NCI-H524 treated with DMSO at 0.1 percent for 48 hours (cell line): ENCODE measurements at regions not wholly inside any gene's neighbourhood (a gene's known extent, or its start where the extent isn't known, plus 50 kb on each side); places are given as distances from the start of the nearest gene placed in this dataset.
"Not testable (repeated sequence)": the region's sequence is repeated elsewhere in the genome, so short reads cannot be mapped to it uniquely, and the experiment has no call there.

ENCODE experiments used
- DNase-seq: peaks from one replicate; lab custom pipeline; 2025; lab: John Stamatoyannopoulos, UW

GRCh38 chr22:27594474-27595134 lies 207.0 kb downstream of the MN1 start:
- DNase-seq, result no peak

- no peak for DNase-seq
These were observed 205.3 kb downstream of the MN1 start for GRCh38 chr22:27596133-27596870.

GRCh38 chr22:27597703-27598444 lies 203.7 kb downstream of the MN1 start:
- DNase-seq, result no peak

- no peak for DNase-seq
These were observed 202.8 kb downstream of the MN1 start for GRCh38 chr22:27598792-27599191.

GRCh38 chr22:27601195-27601594 lies 200.4 kb downstream of the MN1 start:
- no peak for DNase-seq

GRCh38 chr22:27602390-27602789 lies 199.2 kb downstream of the MN1 start:
- no peak for DNase-seq

- no peak for DNase-seq
These were observed 198.3 kb downstream of the MN1 start for GRCh38 chr22:27603111-27603799.

GRCh38 chr22:27603800-27604144 lies 197.8 kb downstream of the MN1 start:
- DNase-seq, result no peak

GRCh38 chr22:27605390-27605789 lies 196.2 kb downstream of the MN1 start:
- no peak for DNase-seq

- DNase-seq, result not testable (repeated sequence)
These were observed 193.8 kb downstream of the MN1 start for GRCh38 chr22:27607750-27608149.

GRCh38 chr22:27609451-27609888 lies 192.1 kb downstream of the MN1 start:
- no peak for DNase-seq

GRCh38 chr22:27610164-27610563 lies 191.4 kb downstream of the MN1 start:
- not testable (repeated sequence) for DNase-seq

- DNase-seq, result no peak
These were observed 190.4 kb downstream of the MN1 start for GRCh38 chr22:27610863-27611786.

GRCh38 chr22:27612115-27612514 lies 189.4 kb downstream of the MN1 start:
- DNase-seq, result no peak

- no peak for DNase-seq
These were observed 188.2 kb downstream of the MN1 start for GRCh38 chr22:27613099-27614005.

- DNase-seq, result no peak
These were observed 187.4 kb downstream of the MN1 start for GRCh38 chr22:27614006-27614649.

- DNase-seq, result no peak
These were observed 186.9 kb downstream of the MN1 start for GRCh38 chr22:27614650-27615007.

GRCh38 chr22:27615408-27615807 lies 186.1 kb downstream of the MN1 start:
- no peak for DNase-seq

GRCh38 chr22:27616033-27616432 lies 185.5 kb downstream of the MN1 start:
- DNase-seq, result no peak
